Esophagus squamous epithelium (tissue), 4 donors: ENCODE measurements at regions not wholly inside any gene's neighbourhood (a gene's known extent, or its start where the extent isn't known, plus 50 kb on each side); places are given as distances from the start of the nearest gene placed in this dataset.

Source experiments
- POLR2A ChIP-seq, 4 donors: fragments of 450-650 bp; IDR thresholded peaks; one replicate each; pipeline ENCODE4 v1.6.1; 2017; ENCODE audit warnings: antibody characterized with exemption in 4 of 4, mild to moderate bottlenecking in 4 of 4, moderate library complexity in 3 of 4
- TF ChIP-seq, protein P1 (sequence below), 6 experiments: fragments of 450-650 bp in 4 of 6; fragments of 200-600 bp in 2 of 6; sonication (generic) in 2 of 6; IDR thresholded peaks; one replicate each; pipeline ENCODE4 v1.5.1; 2016 to 2019; ENCODE audit warnings: antibody characterized with exemption in 6 of 6, mild to moderate bottlenecking in 4 of 6, moderate library complexity in 4 of 6

DNA sequence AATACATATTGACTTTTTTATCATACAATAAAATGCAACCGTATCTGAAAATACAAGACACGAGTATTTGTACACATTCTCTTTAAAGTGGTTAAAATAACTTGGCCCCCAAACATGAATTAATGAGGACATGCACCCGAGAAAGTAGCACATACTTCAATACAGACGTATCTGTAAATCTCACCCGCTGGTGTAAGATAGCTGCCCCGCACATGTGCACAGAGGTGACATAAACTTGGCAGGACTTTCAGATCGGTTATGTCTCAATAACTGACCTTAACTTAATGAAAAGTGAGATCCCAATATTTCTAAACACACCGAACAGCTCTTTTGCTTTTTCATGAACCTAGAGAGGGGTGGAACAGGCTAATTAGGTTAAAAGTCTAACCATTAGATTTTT is 91.5 kb upstream of the RPS6KA2 start:
- TF ChIP-seq, protein P1, sequence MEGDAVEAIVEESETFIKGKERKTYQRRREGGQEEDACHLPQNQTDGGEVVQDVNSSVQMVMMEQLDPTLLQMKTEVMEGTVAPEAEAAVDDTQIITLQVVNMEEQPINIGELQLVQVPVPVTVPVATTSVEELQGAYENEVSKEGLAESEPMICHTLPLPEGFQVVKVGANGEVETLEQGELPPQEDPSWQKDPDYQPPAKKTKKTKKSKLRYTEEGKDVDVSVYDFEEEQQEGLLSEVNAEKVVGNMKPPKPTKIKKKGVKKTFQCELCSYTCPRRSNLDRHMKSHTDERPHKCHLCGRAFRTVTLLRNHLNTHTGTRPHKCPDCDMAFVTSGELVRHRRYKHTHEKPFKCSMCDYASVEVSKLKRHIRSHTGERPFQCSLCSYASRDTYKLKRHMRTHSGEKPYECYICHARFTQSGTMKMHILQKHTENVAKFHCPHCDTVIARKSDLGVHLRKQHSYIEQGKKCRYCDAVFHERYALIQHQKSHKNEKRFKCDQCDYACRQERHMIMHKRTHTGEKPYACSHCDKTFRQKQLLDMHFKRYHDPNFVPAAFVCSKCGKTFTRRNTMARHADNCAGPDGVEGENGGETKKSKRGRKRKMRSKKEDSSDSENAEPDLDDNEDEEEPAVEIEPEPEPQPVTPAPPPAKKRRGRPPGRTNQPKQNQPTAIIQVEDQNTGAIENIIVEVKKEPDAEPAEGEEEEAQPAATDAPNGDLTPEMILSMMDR (IDR thresholded peaks at IDR 0.05) = no peak
- TF ChIP-seq POLR2A (IDR thresholded peaks at IDR 0.05) = no peak
